IMR-90 (cell line): ENCODE measurements at regions not wholly inside any gene's neighbourhood (a gene's known extent, or its start where the extent isn't known, plus 50 kb on each side); places are given as distances from the start of the nearest gene placed in this dataset.

Experiments used
- BHLHE40 ChIP-seq: fragments of 150-350 bp; IDR thresholded peaks from 2 replicates; pipeline ENCODE4 v1.6.1; 2016; ENCODE audit warnings: mild to moderate bottlenecking, low read depth, low read length
- CEBPB ChIP-seq: IDR thresholded peaks from 2 replicates; pipeline ENCODE4 v1.6.1; 2012; ENCODE audit warnings: low read depth, low read length, improper control_type of control experiment
- CHD1 ChIP-seq: IDR thresholded peaks from 2 replicates; pipeline ENCODE4 v1.6.1; 2012; ENCODE audit warnings: low read depth, low read length, improper control_type of control experiment
- FOS ChIP-seq: fragments of 150-350 bp; IDR thresholded peaks from 2 replicates; pipeline ENCODE4 v1.6.1; 2016; ENCODE audit warnings: low read depth, low read length
- MXI1 ChIP-seq: IDR thresholded peaks from 2 replicates; pipeline ENCODE4 v1.6.1; 2012; ENCODE audit warnings: low read depth, mild to moderate bottlenecking, low read length, moderate library complexity, borderline replicate concordance
- NFE2L2 ChIP-seq: fragments of 150-350 bp; IDR thresholded peaks from 2 replicates; pipeline ENCODE4 v1.6.1; 2016; ENCODE audit warnings: low read depth, mild to moderate bottlenecking, low read length
- POLR2A ChIP-seq: IDR thresholded peaks from 2 replicates; pipeline ENCODE4 v1.6.1; 2012; ENCODE audit warnings: mild to moderate bottlenecking, low read depth, low read length
- RAD21 ChIP-seq: IDR thresholded peaks from 2 replicates; pipeline ENCODE4 v1.6.1; 2012; ENCODE audit warnings: low read length, improper control_type of control experiment
- RCOR1 ChIP-seq: IDR thresholded peaks from 2 replicates; pipeline ENCODE4 v1.6.1; 2012; ENCODE audit warnings: mild to moderate bottlenecking, low read length, improper control_type of control experiment; ENCODE audit not compliant: insufficient replicate concordance
- RFX5 ChIP-seq: IDR thresholded peaks from 2 replicates; pipeline ENCODE4 v1.8.0; 2012; ENCODE audit warnings: low read depth, mild to moderate bottlenecking, low read length, moderate library complexity
- SMC3 ChIP-seq: fragments of 150-350 bp; IDR thresholded peaks from 2 replicates; pipeline ENCODE4 v1.6.1; 2016; ENCODE audit warnings: low read depth, mild to moderate bottlenecking, antibody characterized with exemption, low read length, moderate library complexity
- TF ChIP-seq, protein P1 (sequence below): conservative IDR thresholded peaks from 2 replicates; pipeline ENCODE4 v1.5.1; 2012; ENCODE audit warnings: mild to moderate bottlenecking, low read depth, low read length, improper control_type of control experiment
- TF ChIP-seq, protein P2 (sequence below): fragments of 150-350 bp; IDR thresholded peaks from 2 replicates; pipeline ENCODE4 v1.6.1; 2017; ENCODE audit warnings: mild to moderate bottlenecking, antibody characterized with exemption, low read length, low read depth

DNA sequence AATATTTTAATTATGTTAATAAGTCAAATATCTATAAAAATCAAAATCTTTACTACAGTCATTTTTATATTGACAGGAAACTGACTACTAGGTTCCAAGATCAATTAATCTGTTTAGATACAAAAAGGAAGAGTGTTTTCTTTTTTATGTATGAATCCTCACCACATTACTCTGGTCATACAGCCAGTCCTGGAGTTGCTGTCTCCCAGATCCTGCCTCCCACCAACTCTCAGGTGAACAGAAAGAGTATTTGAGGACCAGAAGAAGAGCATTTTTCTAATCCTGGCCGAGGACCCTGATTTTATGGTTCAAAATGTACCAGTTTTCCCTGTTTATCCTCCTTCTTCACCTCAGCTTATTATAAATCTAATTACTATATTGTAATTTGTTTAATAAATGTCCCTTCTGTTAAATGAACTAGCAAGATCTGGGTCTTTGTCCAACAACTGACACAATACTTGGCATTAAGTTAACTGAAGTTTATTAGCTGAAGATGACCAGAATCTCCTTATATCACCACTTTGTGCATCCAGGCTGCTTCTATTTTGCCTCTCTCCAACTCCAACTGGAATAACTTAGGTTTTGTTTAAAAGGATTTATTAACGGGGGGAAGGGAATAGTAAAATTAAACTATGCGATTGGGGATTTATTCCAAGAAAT, 224.4 kb upstream of the PCDH7 start:
- TF ChIP-seq, protein P1, sequence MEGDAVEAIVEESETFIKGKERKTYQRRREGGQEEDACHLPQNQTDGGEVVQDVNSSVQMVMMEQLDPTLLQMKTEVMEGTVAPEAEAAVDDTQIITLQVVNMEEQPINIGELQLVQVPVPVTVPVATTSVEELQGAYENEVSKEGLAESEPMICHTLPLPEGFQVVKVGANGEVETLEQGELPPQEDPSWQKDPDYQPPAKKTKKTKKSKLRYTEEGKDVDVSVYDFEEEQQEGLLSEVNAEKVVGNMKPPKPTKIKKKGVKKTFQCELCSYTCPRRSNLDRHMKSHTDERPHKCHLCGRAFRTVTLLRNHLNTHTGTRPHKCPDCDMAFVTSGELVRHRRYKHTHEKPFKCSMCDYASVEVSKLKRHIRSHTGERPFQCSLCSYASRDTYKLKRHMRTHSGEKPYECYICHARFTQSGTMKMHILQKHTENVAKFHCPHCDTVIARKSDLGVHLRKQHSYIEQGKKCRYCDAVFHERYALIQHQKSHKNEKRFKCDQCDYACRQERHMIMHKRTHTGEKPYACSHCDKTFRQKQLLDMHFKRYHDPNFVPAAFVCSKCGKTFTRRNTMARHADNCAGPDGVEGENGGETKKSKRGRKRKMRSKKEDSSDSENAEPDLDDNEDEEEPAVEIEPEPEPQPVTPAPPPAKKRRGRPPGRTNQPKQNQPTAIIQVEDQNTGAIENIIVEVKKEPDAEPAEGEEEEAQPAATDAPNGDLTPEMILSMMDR, result no peak
- TF ChIP-seq FOS, result no peak
- no peak for TF ChIP-seq MXI1
- TF ChIP-seq POLR2A, result no peak
- TF ChIP-seq, protein P2, sequence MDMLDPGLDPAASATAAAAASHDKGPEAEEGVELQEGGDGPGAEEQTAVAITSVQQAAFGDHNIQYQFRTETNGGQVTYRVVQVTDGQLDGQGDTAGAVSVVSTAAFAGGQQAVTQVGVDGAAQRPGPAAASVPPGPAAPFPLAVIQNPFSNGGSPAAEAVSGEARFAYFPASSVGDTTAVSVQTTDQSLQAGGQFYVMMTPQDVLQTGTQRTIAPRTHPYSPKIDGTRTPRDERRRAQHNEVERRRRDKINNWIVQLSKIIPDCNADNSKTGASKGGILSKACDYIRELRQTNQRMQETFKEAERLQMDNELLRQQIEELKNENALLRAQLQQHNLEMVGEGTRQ, result no peak
- no peak for TF ChIP-seq NFE2L2
- no peak for TF ChIP-seq RCOR1
- no peak for TF ChIP-seq CHD1
- TF ChIP-seq CEBPB, result no peak
- TF ChIP-seq RAD21, result no peak
- TF ChIP-seq RFX5, result no peak
- TF ChIP-seq SMC3, result no peak
- TF ChIP-seq BHLHE40, result no peak
